ENCODE measurements at regions not wholly inside any gene's neighbourhood (a gene's known extent, or its start where the extent isn't known, plus 50 kb on each side); places are given as distances from the start of the nearest gene placed in this dataset.

GRCh38 chr9:706073-706472, 135.4 kb upstream of the DMRT1 start:
- Histone ChIP-seq H3K9ac (ENCODE audit: low read depth in 1 of 2, low read length in 2 of 2) (peak overlapping the region; percentile 58 to 76), H3K36me3 (ENCODE audit: control insufficient read depth in 1 of 2, insufficient read depth in 2 of 2, low read length in 2 of 2) (peaks cover 3 to 6% of the 10 kb centered on the region in 2 donors), H3K4me3 (ENCODE audit: low read depth in 1 of 2, low read length in 2 of 2) (peak overlapping the region; percentile 72 to 78), H3K9me3 (ENCODE audit: control insufficient read depth in 1 of 2, low read length in 2 of 2) (no peaks in the 10 kb centered on the region), H3K27ac (ENCODE audit: low read depth, low read length) (no peak overlapping the region), H3K27me3 (ENCODE audit: control insufficient read depth in 1 of 2, insufficient read depth in 2 of 2, low read length in 2 of 2) (no peaks in the 10 kb centered on the region), H3K4me1 (ENCODE audit: control insufficient read depth in 1 of 2, insufficient read depth in 2 of 2, low read length in 2 of 2) (peaks cover 15% of the 10 kb centered on the region in 2 donors)

DNA sequence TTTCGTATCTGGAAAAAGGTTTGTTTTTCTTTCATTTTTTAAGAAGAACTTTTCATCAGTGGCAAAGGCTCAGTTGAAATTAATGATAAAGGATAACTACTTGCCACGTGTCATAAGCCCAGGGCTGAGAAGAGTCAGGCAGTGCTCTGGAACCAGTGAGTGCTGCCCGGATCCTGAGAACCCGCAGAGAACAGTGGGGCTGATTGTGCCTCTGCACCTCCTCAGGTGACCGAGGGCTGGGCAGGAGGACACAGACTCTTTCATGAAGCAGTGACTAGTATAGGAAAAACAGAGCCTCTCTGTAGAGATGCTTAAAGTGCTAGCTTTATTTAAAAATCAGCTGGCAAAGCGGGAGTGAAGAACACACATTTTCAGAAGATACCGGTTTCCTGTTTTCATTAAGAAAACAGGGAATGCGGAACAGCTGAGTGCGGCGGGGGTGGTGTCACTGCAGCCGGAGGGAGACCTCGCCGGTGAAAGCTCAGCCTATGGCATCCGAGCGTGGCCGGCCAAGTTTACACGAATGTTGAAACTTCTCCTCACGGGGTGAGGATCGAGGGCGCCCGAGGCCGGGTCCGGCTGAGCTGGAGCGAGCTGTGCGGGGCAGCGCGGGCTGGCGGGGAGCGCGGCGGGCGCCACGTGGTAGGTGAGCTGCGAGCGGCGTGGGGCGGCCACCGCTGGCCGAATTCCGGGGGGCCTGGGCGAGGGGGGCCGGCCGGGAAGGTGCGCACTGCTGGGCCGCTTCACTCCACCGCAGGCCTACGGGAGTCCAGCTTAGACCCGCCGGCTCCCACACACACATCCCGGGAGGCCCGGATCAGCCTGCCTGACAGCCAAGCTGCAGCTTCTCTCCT, 134.7 kb upstream of the DMRT1 start:
- H3K27me3 ChIP-seq (ENCODE audit: control insufficient read depth in 1 of 2, insufficient read depth in 2 of 2, low read length in 2 of 2), result no peaks in the 10 kb centered on the region
- H3K9ac ChIP-seq (ENCODE audit: low read depth in 1 of 2, low read length in 2 of 2), result peak overlapping the region; percentile 58 to 76
- no peaks in the 10 kb centered on the region for H3K9me3 ChIP-seq (ENCODE audit: control insufficient read depth in 1 of 2, low read length in 2 of 2)
- peak overlapping the region; percentile 70 for H3K27ac ChIP-seq (ENCODE audit: low read depth, low read length)
- H3K4me3 ChIP-seq (ENCODE audit: low read depth in 1 of 2, low read length in 2 of 2), result peak overlapping the region; percentile 72 to 78
- H3K4me1 ChIP-seq (ENCODE audit: control insufficient read depth in 1 of 2, insufficient read depth in 2 of 2, low read length in 2 of 2), result peaks cover 15% of the 10 kb centered on the region in 2 donors
- H3K36me3 ChIP-seq (ENCODE audit: control insufficient read depth in 1 of 2, insufficient read depth in 2 of 2, low read length in 2 of 2), result peaks cover 11 to 14% of the 10 kb centered on the region in 2 donors

- Histone ChIP-seq H3K27me3 (ENCODE audit: control insufficient read depth in 1 of 2, insufficient read depth in 2 of 2, low read length in 2 of 2) (no peaks in the 10 kb centered on the region), H3K9me3 (ENCODE audit: control insufficient read depth in 1 of 2, low read length in 2 of 2) (no peaks in the 10 kb centered on the region), H3K4me3 (ENCODE audit: low read depth in 1 of 2, low read length in 2 of 2) (peak overlapping the region; percentile 43 to 52), H3K36me3 (ENCODE audit: control insufficient read depth in 1 of 2, insufficient read depth in 2 of 2, low read length in 2 of 2) (peaks cover 16 to 27% of the 10 kb centered on the region in 2 donors), H3K4me1 (ENCODE audit: control insufficient read depth in 1 of 2, insufficient read depth in 2 of 2, low read length in 2 of 2) (peaks cover 15% of the 10 kb centered on the region in 2 donors), H3K27ac (ENCODE audit: low read depth, low read length) (no peak overlapping the region), H3K9ac (ENCODE audit: low read depth in 1 of 2, low read length in 2 of 2) (peak overlapping the region in 1 of 2 donors; percentile 16)
These were observed 133.3 kb upstream of the DMRT1 start for GRCh38 chr9:708182-708550.

DNA sequence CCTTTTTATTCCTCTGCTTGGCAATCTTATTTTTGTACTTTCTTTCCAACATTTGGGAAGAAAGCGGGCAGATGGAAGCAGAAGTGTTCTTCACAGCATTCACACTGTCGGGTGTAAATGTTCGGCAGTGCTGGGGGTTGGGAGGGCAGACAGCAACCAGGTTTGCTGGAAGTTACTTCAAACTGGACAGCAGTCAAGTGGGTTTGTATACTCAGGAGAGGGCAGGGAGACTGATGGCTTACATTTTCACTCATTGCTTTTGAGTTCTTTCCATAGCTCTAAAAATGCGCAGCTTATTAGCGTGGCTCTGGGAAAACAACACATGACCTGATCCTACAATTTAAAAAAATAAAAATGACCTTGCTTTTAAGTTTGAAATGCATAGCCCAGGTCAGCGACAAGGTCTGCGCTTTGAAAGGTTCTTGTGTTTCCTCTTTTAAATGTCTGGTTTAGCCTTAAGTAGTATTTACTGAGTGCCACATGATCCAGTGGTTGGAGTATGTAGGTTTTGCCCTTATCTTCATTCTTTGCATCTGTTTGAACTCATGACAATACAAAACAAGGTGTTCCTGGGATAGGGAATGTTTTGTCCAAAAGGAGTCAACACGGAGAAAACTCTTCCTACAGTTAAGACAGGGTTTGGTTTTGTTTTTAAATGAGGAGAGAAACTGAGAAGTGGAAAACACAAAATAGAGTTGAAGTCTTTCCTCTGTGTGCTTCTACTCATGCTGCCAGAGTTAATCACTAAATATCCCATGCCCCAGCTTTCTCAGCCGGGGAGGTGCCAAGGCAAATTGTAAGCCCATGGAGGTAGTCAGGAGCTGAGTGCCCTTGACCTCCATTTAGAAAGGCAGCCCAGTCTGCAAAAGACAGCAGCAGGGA, 132.7 kb upstream of the DMRT1 start:
- Histone ChIP-seq H3K4me3 (ENCODE audit: low read depth in 1 of 2, low read length in 2 of 2) (peak overlapping the region; percentile 43 to 52), H3K4me1 (ENCODE audit: control insufficient read depth in 1 of 2, insufficient read depth in 2 of 2, low read length in 2 of 2) (peaks cover 15% of the 10 kb centered on the region in 2 donors), H3K9me3 (ENCODE audit: control insufficient read depth in 1 of 2, low read length in 2 of 2) (no peaks in the 10 kb centered on the region), H3K27me3 (ENCODE audit: control insufficient read depth in 1 of 2, insufficient read depth in 2 of 2, low read length in 2 of 2) (no peaks in the 10 kb centered on the region), H3K9ac (ENCODE audit: low read depth in 1 of 2, low read length in 2 of 2) (peak overlapping the region in 1 of 2 donors; percentile 16), H3K36me3 (ENCODE audit: control insufficient read depth in 1 of 2, insufficient read depth in 2 of 2, low read length in 2 of 2) (peaks cover 16 to 28% of the 10 kb centered on the region in 2 donors), H3K27ac (ENCODE audit: low read depth, low read length) (no peak overlapping the region)

DNA sequence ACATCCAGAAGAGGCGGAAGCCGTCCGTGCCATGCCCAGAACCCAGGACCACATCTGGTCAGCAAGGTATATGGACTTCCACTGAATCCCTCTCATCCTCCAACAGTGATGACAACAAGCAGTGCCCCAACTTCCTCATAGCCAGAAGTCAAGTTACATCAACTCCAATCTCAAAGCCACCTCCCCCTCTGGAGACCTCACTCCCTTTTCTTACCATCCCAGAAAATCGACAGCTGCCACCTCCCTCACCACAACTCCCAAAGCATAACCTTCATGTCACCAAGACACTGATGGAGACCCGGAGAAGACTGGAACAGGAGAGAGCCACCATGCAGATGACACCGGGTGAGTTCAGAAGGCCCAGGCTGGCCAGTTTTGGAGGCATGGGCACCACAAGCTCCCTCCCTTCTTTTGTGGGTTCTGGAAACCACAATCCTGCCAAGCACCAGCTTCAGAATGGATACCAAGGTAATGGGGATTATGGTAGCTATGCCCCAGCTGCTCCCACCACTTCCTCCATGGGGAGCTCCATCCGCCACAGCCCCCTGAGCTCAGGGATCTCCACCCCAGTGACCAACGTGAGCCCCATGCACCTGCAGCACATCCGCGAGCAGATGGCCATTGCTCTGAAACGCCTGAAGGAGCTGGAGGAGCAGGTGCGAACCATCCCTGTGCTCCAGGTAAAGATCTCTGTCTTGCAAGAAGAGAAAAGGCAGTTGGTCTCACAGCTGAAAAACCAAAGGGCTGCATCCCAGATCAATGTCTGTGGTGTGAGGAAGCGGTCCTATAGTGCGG, 130.3 kb upstream of the DMRT1 start:
- Histone ChIP-seq H3K27ac (ENCODE audit: low read depth, low read length) (no peak overlapping the region), H3K4me1 (ENCODE audit: control insufficient read depth in 1 of 2, insufficient read depth in 2 of 2, low read length in 2 of 2) (peaks cover 12% of the 10 kb centered on the region in 2 donors)

GRCh38 chr9:711761-712553, 129.5 kb upstream of the DMRT1 start:
- H3K27me3 ChIP-seq (ENCODE audit: control insufficient read depth in 1 of 2, insufficient read depth in 2 of 2, low read length in 2 of 2), result no peaks in the 10 kb centered on the region
- H3K4me3 ChIP-seq (ENCODE audit: low read depth in 1 of 2, low read length in 2 of 2), result no peak overlapping the region
- no peak overlapping the region for H3K27ac ChIP-seq (ENCODE audit: low read depth, low read length)
- no peaks in the 10 kb centered on the region for H3K9me3 ChIP-seq (ENCODE audit: control insufficient read depth in 1 of 2, low read length in 2 of 2)
- H3K4me1 ChIP-seq (ENCODE audit: control insufficient read depth in 1 of 2, insufficient read depth in 2 of 2, low read length in 2 of 2), result peaks cover 9 to 11% of the 10 kb centered on the region in 2 donors
- no peak overlapping the region for H3K9ac ChIP-seq (ENCODE audit: low read depth in 1 of 2, low read length in 2 of 2)
- peaks cover 16 to 31% of the 10 kb centered on the region in 2 donors for H3K36me3 ChIP-seq (ENCODE audit: control insufficient read depth in 1 of 2, insufficient read depth in 2 of 2, low read length in 2 of 2)

More for the DNA sequence above, 130.3 kb upstream of the DMRT1 start:
- H3K9me3 ChIP-seq (ENCODE audit: control insufficient read depth in 1 of 2, low read length in 2 of 2), result no peaks in the 10 kb centered on the region
- H3K27me3 ChIP-seq (ENCODE audit: control insufficient read depth in 1 of 2, insufficient read depth in 2 of 2, low read length in 2 of 2), result no peaks in the 10 kb centered on the region
- H3K36me3 ChIP-seq (ENCODE audit: control insufficient read depth in 1 of 2, insufficient read depth in 2 of 2, low read length in 2 of 2), result peaks cover 16 to 31% of the 10 kb centered on the region in 2 donors
- H3K9ac ChIP-seq (ENCODE audit: low read depth in 1 of 2, low read length in 2 of 2), result no peak overlapping the region
- no peak overlapping the region for H3K4me3 ChIP-seq (ENCODE audit: low read depth in 1 of 2, low read length in 2 of 2)

GRCh38 chr9:712643-713042, 128.9 kb upstream of the DMRT1 start:
- peaks cover 9 to 11% of the 10 kb centered on the region in 2 donors for H3K4me1 ChIP-seq (ENCODE audit: control insufficient read depth in 1 of 2, insufficient read depth in 2 of 2, low read length in 2 of 2)
- H3K27ac ChIP-seq (ENCODE audit: low read depth, low read length), result no peak overlapping the region
- H3K36me3 ChIP-seq (ENCODE audit: control insufficient read depth in 1 of 2, insufficient read depth in 2 of 2, low read length in 2 of 2), result peaks cover 16 to 31% of the 10 kb centered on the region in 2 donors
- H3K4me3 ChIP-seq (ENCODE audit: low read depth in 1 of 2, low read length in 2 of 2), result no peak overlapping the region
- H3K9ac ChIP-seq (ENCODE audit: low read depth in 1 of 2, low read length in 2 of 2), result no peak overlapping the region
- H3K9me3 ChIP-seq (ENCODE audit: control insufficient read depth in 1 of 2, low read length in 2 of 2), result no peaks in the 10 kb centered on the region
- no peaks in the 10 kb centered on the region for H3K27me3 ChIP-seq (ENCODE audit: control insufficient read depth in 1 of 2, insufficient read depth in 2 of 2, low read length in 2 of 2)

GRCh38 chr9:713091-713490, 128.4 kb upstream of the DMRT1 start:
- no peaks in the 10 kb centered on the region for H3K27me3 ChIP-seq (ENCODE audit: control insufficient read depth in 1 of 2, insufficient read depth in 2 of 2, low read length in 2 of 2)
- no peak overlapping the region for H3K27ac ChIP-seq (ENCODE audit: low read depth, low read length)
- peaks cover 16 to 31% of the 10 kb centered on the region in 2 donors for H3K36me3 ChIP-seq (ENCODE audit: control insufficient read depth in 1 of 2, insufficient read depth in 2 of 2, low read length in 2 of 2)
- peaks cover 8 to 11% of the 10 kb centered on the region in 2 donors for H3K4me1 ChIP-seq (ENCODE audit: control insufficient read depth in 1 of 2, insufficient read depth in 2 of 2, low read length in 2 of 2)
- no peak overlapping the region for H3K9ac ChIP-seq (ENCODE audit: low read depth in 1 of 2, low read length in 2 of 2)
- no peaks in the 10 kb centered on the region for H3K9me3 ChIP-seq (ENCODE audit: control insufficient read depth in 1 of 2, low read length in 2 of 2)
- H3K4me3 ChIP-seq (ENCODE audit: low read depth in 1 of 2, low read length in 2 of 2), result no peak overlapping the region

GRCh38 chr9:714675-715074, 126.8 kb upstream of the DMRT1 start:
- Histone ChIP-seq H3K4me3 (ENCODE audit: low read depth in 1 of 2, low read length in 2 of 2) (no peak overlapping the region), H3K9ac (ENCODE audit: low read depth in 1 of 2, low read length in 2 of 2) (no peak overlapping the region), H3K4me1 (ENCODE audit: control insufficient read depth in 1 of 2, insufficient read depth in 2 of 2, low read length in 2 of 2) (peaks cover 0 to 5% of the 10 kb centered on the region in 2 donors), H3K27me3 (ENCODE audit: control insufficient read depth in 1 of 2, insufficient read depth in 2 of 2, low read length in 2 of 2) (no peaks in the 10 kb centered on the region), H3K36me3 (ENCODE audit: control insufficient read depth in 1 of 2, insufficient read depth in 2 of 2, low read length in 2 of 2) (peaks cover 16 to 31% of the 10 kb centered on the region in 2 donors), H3K27ac (ENCODE audit: low read depth, low read length) (no peak overlapping the region), H3K9me3 (ENCODE audit: control insufficient read depth in 1 of 2, low read length in 2 of 2) (no peaks in the 10 kb centered on the region)

Data from duodenal mucosa (tissue), 2 donors.